HG03280 (cell line): ENCODE measurements at regions not wholly inside any gene's neighbourhood (a gene's known extent, or its start where the extent isn't known, plus 50 kb on each side); places are given as distances from the start of the nearest gene placed in this dataset.

Source experiments
- ATAC-seq: cut with Tn5 transposase; IDR thresholded peaks from one replicate; pipeline ENCODE4 v1.9.1; 2021; ENCODE audit warnings: mild to moderate bottlenecking, moderate library complexity; ENCODE audit not compliant: unreplicated experiment

GRCh38 chr14:97878206-97878605 lies 1081.0 kb downstream of the VRK1 start:
- ATAC-seq = no peak

GRCh38 chr14:97878727-97879126 lies 1081.5 kb downstream of the VRK1 start:
- no peak for ATAC-seq

- no peak for ATAC-seq
Observed at GRCh38 chr14:97887690-97888089, 1090.5 kb downstream of the VRK1 start.

- no peak for ATAC-seq
Observed at GRCh38 chr14:97888331-97888730, 1091.1 kb downstream of the VRK1 start.

GRCh38 chr14:97891515-97891914 lies 1094.3 kb downstream of the VRK1 start:
- ATAC-seq = no peak

GRCh38 chr14:97894552-97894951 lies 1097.4 kb downstream of the VRK1 start:
- ATAC-seq = no peak

GRCh38 chr14:97900196-97900854 lies 1103.1 kb downstream of the VRK1 start:
- ATAC-seq = no peak

- ATAC-seq = no peak
Observed at GRCh38 chr14:97902630-97903029, 1105.4 kb downstream of the VRK1 start.

GRCh38 chr14:97903821-97904220 lies 1106.6 kb downstream of the VRK1 start:
- no peak for ATAC-seq

- no peak for ATAC-seq
Observed at GRCh38 chr14:97912217-97912616, 1115.0 kb downstream of the VRK1 start.

GRCh38 chr14:97916100-97916499 lies 1118.9 kb downstream of the VRK1 start:
- ATAC-seq = no peak

GRCh38 chr14:97916669-97917568 lies 1119.7 kb downstream of the VRK1 start:
- no peak for ATAC-seq

GRCh38 chr14:97920201-97920600 lies 1123.0 kb downstream of the VRK1 start:
- no peak for ATAC-seq

GRCh38 chr14:97921296-97921695 lies 1124.1 kb downstream of the VRK1 start:
- no peak for ATAC-seq

GRCh38 chr14:97924922-97925613 lies 1127.9 kb downstream of the VRK1 start:
- no peak for ATAC-seq

GRCh38 chr14:97930166-97930565 lies 1133.0 kb downstream of the VRK1 start:
- ATAC-seq = no peak

- ATAC-seq = no peak
Observed at GRCh38 chr14:97931273-97931672, 1134.1 kb downstream of the VRK1 start.

- no peak for ATAC-seq
Observed at GRCh38 chr14:97942921-97943320, 1145.7 kb downstream of the VRK1 start.

GRCh38 chr14:97943619-97944018 lies 1146.4 kb downstream of the VRK1 start:
- ATAC-seq = no peak

- no peak for ATAC-seq
Observed at GRCh38 chr14:97944380-97944779, 1147.2 kb downstream of the VRK1 start.

GRCh38 chr14:97945631-97946030 lies 1148.4 kb downstream of the VRK1 start:
- ATAC-seq = no peak

GRCh38 chr14:97946240-97946639 lies 1149.1 kb downstream of the VRK1 start:
- ATAC-seq = no peak
